HG02759 (cell line): ENCODE measurements at regions not wholly inside any gene's neighbourhood (a gene's known extent, or its start where the extent isn't known, plus 50 kb on each side); places are given as distances from the start of the nearest gene placed in this dataset.

Experiments
- ATAC-seq: cut with Tn5 transposase; IDR thresholded peaks from one replicate; pipeline ENCODE4 v1.9.1; 2021; ENCODE audit warnings: mild to moderate bottlenecking, moderate library complexity; ENCODE audit not compliant: unreplicated experiment

- ATAC-seq: no peak
These were observed 160.0 kb upstream of the SMIM23 start for GRCh38 chr5:171625646-171626045.

DNA sequence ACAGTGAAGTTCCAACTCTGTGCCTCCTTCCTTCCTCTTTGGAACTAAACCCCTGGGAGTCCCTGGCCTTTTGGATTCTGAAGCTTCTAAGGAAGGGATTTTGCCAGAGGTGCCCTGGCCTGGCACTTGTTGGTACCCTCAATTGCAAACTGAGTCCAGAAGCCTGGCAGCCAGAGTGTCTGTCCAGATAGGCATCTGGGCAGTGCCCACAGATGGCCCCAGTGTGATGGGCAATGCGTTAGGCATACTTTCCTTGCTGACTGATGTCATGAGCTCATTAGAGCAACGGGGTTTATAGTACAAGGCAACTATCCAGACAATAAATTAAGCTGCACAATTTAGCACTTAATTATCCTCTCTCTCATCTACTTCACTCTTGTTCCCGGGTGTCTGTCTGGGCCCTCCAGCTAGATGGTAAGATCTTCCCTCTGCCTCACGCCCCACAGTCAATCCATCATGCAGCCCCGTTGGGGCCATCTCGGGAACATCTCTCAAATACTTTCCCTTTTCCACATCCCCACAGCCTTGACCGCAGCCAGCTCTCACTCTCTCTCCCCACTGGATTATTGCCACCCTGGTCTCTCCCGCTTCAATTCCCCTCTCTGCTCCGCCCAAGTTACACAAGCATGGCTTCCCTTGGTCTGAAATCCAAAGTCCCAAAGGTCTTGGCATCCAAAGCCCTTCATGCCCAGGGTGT is 157.5 kb upstream of the SMIM23 start:
- ATAC-seq: no peak

- no peak for ATAC-seq
These were observed 157.0 kb upstream of the SMIM23 start for GRCh38 chr5:171628633-171628974.

- ATAC-seq: no peak
These were observed 156.4 kb upstream of the SMIM23 start for GRCh38 chr5:171629221-171629620.

- ATAC-seq: no peak
These were observed 155.8 kb upstream of the SMIM23 start for GRCh38 chr5:171629628-171630349.

DNA sequence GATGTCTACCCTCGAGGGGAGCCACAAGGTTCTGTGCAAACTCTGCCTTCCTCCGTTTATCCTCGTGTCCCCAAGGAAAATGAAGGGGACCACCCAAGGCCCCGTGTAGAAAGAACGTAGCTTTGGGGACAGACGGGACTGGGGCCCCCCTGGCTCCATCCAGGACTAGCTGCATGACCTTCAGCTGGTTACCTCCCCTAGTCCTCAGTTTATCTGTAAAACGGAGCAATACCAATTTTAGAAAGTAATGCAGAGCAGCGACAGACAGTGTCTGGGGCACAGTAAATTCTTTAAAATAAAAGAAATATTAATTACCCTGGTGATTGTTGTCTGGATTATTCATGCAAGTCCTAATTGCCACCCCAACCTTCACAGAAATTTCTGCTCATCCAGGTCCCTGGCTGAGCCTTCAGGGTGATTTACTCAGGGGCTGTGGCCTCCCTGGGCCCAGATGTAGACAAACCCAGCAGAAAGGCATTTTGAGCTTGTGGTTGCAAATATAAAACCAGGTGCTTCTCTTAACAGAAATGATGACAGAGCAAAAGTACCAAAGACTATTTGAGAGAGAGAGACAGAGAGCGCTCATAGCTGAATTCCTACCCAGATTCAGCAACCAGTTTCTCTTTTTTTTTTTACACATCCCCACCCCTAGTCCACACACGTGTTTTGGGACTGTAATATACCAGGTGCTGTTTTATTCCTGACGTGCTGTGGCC is 155.1 kb upstream of the SMIM23 start:
- ATAC-seq: no peak

DNA sequence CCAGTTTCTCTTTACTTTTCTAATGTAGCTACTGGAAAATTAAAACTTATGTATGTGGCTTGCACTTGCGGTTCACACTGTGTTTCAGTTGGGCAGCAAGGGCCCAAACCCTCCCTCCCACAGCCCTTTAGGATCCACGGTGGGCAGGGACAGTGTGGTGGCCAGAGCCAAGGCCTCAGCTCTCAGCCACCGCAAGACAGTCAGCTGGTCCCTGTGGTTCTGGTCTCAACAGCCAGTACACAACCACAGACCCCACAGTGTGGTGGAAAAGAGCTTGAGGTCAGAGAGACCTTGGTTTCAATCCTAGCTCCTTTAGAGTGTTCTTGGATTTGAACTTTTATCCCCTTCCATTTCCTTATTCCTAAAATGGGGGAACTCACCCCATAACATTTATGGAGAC is 153.0 kb upstream of the SMIM23 start:
- no peak for ATAC-seq

DNA sequence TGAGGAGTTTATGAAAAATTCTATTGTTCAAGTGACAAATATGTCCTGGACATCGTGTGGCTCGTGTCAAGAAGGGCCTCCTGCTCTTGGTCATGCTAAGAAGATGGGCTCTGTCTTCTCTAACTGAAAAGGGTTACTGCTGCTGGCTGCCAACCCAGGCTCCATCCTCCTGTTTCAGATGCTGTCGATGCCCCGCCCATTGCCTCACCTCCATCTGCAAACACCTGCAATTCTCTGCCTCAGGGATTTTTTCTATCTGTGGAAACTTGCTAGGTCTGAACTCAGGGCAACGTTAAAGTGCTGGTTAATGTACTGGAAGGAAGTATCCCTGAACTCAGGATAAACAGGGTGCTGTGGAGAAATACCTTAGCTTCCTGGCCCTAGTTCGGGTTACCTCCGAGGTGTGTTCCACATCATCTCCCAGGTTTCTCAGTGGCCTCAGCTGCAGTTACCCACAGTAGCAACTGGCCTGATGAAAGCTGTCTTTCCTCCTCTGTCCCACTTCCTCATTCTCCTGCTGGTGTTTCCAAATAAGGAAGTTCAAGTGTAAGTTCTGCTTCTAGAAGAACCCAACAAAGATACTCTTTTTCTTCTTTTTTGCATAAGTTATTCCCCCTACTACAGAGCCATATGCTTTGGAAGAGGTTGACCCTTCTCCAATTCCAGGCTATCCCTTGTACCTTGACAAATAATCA is 151.7 kb upstream of the SMIM23 start:
- ATAC-seq: peak; percentile 61

DNA sequence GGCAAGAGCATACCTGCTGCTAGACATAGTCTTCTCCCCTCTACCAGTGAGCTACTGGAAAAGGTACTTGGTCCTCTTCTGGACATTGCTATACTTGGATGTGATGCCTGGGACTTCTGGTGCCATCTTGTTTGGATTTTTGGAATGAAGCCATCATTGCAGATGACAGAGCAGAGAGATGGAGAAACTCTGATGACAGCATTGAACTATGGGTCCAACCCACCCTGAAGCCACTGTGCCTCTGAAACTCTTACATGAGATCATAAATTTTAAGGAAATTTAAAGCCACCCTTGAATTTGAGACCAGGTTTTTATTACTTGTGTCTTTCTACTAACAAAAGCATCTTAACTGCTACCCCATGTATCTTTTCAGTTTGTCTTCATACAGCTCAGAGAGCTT is 151.1 kb upstream of the SMIM23 start:
- peak; percentile 15 for ATAC-seq

DNA sequence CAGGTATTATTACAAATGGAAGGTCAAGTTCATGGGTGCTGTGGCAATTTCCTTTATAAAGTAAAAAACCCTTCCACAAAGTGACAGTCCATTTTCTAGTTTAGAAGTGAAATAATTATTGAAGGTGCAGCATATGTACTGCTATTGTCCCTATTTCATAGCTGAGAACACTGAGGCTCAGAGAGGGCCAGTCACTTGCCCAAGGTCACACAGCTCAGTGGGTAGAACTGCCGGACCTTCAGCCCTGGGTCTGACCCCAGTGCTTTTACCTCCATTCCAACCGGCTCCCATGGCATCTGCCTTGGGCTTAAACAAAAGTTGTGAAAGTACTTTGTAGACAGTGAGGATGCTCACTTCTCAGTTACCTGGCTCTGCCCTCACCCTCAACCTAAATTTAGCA is 150.6 kb upstream of the SMIM23 start:
- ATAC-seq: no peak

DNA sequence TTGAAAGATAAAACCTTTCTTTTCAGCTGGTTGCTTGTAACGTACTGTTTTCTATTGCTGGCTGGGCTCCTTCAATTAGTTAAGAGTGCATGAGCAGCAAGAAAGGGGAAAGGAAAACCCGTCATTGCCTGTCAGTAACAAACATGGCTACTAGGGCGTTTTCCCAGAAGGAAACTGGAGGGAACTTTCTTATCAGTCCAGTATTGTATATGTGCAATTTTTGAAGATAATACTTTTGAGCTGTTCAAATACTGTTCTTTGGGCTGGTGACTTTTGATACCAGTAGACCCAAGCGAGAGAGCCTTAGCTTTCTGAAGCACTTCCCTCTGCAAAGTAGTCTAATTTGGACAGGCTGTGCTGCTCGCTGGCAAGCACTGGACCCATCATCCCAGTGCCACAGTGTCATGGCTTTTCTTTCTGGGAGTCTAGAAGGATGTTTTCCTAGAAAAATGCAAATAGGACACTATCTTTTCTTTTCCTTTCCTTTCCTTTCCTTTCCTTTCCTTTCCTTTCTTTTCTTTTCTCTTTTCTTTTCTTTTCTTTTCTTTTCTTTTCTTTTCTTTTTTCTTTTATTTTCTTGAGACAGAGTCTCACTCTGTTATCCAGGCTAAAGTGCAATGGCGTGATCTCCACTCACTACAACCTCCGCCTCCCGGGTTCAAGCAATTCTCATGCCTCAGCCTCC is 149.9 kb upstream of the SMIM23 start:
- no peak for ATAC-seq

DNA sequence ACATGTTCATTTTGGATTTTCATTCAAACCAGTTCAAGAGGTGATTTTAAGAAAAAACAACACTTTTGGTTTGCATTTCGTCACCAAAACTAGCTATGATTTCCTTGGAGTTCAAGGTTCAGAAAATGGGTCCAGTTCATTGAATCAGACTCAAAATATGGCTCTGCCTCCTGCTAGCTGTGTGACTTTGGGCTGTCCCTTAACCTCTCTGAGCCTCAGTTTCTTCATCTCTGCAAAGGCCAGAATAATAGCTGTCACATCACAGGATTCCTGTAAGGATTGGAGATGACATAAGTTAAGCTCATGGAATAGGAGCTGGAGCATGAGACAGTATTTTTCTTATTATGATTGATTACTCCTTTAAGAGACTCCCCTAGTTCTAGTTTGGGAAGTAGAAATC is 147.8 kb upstream of the SMIM23 start:
- no peak for ATAC-seq

GRCh38 chr5:171639205-171639621 is 146.4 kb upstream of the SMIM23 start:
- no peak for ATAC-seq

DNA sequence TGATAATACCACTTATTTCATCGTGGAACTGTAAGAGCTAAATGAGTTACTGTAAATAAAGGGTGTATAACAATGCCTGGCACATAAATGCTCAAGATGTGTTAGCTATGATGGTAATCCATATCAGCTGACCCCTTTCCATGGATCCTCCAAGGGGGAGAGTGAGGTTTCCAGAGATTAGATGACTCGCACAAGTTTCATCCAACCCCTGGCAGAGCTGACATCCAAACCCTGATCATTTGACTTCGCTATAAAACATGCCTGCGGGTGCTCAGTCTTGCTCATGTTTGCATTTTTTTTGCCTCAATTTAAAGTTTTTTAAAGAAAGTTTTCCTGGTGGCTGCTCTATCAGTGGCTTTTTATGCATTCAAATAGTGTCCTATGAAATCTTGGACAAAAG is 145.7 kb upstream of the SMIM23 start:
- no peak for ATAC-seq

DNA sequence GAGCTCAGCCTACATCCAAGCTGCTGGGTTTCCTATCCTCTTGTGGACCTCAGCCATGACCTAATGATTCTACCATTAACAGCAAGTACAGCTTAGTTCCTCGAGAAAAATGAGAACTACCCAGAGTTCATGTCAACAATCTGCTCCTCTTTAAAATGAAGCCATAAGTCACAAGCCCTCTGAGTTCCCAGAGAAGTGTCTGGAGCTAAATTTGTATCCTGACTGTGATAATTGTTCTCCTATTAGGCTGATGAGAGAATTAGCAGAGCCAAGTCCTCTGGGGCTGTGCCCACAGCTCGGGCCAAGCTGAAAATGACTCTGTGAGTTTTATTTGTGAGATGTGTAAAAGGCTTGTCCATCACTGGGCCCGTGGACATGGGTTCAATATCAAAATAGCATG is 145.1 kb upstream of the SMIM23 start:
- no peak for ATAC-seq

DNA sequence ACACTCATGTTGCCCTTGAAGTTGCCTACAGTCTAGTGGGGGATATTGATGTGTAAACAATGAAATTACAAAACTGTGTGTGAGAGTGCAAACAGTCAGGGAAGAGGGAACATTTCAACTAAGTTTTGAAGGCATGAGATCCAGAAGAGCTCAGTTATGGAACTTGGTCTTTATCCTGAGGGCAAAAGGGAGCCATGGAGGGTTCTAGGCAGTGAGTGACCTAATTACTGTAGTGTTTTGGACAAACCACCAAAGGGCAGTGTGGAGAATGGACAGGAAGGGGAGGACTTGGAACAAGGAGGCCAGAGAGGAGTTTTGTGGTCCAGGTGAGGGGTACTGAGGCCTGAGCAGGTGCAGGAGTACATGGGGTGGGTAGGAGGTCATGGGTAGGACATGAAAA is 143.7 kb upstream of the SMIM23 start:
- no peak for ATAC-seq

DNA sequence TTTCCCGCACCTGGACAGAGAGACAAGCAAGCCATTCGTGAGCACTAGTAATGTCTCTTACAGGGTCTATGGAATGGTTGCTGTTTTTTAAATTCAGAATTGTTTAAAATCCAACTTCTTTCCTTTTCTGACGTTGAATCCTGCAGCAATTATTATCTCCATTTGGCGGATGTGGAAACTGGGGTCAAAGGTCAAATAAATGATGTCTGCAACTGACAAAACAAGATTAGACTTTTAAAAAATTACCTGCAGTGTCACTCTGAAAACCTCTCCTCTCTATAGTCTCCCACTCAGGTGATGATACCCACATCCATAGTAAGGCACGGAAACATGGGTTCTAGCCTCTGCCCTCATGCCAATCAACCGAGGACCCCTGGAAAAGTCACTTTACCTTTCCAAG is 142.7 kb upstream of the SMIM23 start:
- ATAC-seq: no peak

- no peak for ATAC-seq
These were observed 141.1 kb upstream of the SMIM23 start for GRCh38 chr5:171644536-171644935.

GRCh38 chr5:171646102-171647042 is 139.2 kb upstream of the SMIM23 start:
- ATAC-seq: no peak
